C1 segment of cervical spinal cord (tissue), 14 donors: ENCODE measurements at regions not wholly inside any gene's neighbourhood (a gene's known extent, or its start where the extent isn't known, plus 50 kb on each side); places are given as distances from the start of the nearest gene placed in this dataset.
"Not testable (repeated sequence)": the region's sequence is repeated elsewhere in the genome, so short reads cannot be mapped to it uniquely, and the experiment has no call there.

Experiments
- DNase-seq, 14 donors: peaks; one replicate each; lab custom pipeline; 2025; lab: John Stamatoyannopoulos, UW

- DNase-seq, result no peak
Observed at GRCh38 chr2:120624738-120625446, 110.8 kb upstream of the GLI2 start.

DNA sequence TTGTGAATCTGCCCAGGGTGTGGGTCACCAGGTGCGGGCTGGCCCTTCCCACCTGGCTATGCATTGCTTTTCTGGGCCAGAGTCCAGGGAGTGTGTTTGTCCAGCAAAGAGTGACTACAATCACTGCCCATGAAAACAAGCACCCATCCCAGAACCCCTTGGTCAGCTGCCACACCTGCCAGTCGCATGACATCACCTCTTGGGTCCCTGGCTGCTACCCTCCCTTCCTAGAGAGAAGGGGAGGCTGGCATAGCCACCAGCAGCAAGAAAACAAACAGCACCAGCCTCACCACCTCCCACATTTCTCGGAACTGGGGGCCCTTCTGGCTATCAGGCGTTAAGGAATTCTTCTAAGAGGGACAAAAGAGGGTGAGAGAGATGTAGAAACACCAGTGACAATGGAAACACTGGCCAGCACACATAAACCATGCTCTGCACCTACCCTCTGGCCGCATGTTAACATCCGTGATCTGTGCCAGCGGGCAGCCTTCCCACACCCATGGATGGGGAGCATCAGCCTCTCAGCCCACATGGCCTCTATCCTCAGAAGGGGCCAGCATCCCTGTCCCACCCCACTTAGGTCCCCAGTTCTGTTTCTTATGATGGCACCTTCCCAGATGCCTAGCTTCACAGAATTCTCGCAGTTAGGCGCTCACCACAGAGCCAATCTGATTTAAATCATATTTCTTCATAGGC, 109.7 kb upstream of the GLI2 start:
- DNase-seq, result no peak

- DNase-seq, result no peak
Observed at GRCh38 chr2:120626566-120626965, 109.1 kb upstream of the GLI2 start.

- no peak for DNase-seq
Observed at GRCh38 chr2:120628248-120628647, 107.4 kb upstream of the GLI2 start.

- no peak for DNase-seq
Observed at GRCh38 chr2:120629241-120629895, 106.3 kb upstream of the GLI2 start.

DNA sequence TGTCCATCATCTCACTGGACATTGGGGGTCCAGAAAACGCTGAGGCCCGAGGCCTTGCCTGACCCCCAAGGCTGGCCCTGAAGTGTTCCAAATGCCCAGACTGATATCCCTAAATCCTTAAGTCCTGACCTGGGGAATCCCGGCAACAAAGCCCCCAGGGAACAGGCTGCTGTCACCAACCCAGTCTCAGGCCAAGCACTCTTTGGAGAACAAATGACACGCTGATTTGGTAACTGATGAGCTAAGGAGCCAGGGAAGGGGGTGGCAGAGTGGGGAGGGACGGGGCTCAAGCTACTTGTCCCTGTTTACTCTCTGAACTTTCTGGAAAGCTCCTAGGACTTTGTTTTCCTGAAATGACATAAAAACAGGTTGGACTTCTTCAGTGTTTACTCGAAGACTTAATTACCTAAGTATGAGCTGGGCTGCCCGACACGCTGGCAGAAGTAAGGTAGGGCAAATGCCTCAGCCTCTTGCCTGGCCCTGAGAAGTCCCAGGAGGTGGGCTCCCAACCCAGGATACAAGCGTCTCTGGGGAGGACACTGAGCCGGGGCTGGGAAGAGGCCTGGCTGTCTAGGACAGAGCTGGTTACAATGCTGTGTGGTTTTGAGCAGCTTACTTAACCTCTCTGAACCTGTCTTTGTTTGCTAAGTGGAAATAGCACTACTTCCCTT, 105.5 kb upstream of the GLI2 start:
- no peak for DNase-seq

DNA sequence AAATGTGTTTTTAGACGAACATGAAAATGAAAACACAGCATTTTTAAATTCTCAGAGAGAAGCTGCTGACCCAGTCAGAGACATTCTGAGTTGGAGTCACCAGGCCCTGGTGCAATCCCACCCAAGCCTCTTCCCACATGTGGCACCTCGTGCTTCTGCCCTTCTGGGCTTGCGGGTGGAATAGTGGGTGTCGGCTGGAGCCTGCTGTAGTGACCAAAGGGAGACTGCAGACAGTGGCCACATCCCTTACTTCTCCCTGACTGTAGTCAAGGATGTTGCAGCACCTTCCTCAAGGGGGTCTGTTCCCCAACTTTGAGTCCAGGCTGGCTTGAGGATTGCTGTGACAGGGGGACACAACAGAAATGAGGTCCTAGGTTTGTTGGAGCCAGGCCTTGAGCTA, 104.4 kb upstream of the GLI2 start:
- DNase-seq, result no peak

DNA sequence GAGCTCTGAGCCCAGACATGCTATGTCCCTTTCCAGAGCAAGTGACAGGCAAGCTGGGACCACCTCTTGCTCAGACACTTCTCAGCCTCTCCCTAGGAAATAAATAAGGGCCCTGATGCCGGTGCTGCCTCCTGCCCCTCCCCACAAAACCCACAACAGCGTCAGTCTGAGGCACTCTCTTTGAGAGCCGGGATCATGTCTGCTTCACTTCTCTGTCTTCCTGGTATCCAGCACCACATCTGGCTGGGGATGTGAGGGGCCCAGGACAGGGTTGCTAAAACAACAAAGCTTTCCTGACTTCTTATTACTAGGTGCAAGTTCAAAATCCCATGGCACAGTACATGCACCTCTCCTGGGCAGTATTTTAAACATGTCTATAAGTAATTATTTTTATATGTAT, 103.9 kb upstream of the GLI2 start:
- no peak for DNase-seq

- no peak for DNase-seq
Observed at GRCh38 chr2:120632796-120633646, 102.6 kb upstream of the GLI2 start.

- no peak for DNase-seq
Observed at GRCh38 chr2:120634533-120634932, 101.1 kb upstream of the GLI2 start.

DNA sequence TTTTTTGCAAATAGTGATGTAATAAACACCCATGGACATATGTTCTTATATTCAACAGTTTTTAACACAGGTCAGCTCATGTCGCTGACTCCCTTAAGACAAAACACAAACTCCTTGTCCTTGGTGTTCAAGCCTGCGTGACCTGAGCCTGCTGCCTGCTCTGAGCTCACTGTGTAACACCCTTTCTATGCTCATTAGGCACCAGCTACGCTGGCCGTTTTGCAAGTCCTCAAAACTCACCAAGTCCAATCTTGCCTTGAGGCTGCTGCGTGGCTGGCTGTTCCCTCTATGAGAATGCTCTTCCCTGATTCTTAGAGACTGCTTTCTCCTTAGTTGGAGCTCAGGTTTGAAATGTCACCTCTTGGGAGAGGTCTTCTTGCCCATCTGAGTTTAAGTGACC, 100.5 kb upstream of the GLI2 start:
- no peak for DNase-seq

DNA sequence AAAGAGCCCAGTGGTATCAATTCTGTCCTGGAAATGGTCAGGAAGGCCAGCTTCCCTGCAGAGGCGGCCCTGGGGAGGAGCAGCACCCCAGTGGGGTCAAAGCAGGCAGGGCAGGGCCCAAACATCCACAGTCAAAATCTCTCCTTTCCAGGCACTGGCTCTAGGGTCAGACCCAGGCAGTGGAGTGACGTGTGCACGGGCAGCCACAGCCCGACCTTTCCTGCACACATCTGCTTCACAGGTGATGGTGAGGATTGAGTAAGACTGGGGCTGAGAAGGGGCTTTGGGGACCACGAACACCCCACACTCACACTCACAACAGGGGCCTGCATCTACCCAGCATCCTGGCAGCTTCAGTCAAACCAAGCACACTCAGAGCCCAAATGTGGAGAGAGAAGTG, 97.8 kb upstream of the GLI2 start:
- DNase-seq, result no peak

- no peak for DNase-seq
Observed at GRCh38 chr2:120638450-120638849, 97.2 kb upstream of the GLI2 start.

- DNase-seq, result no peak
Observed at GRCh38 chr2:120641366-120641771, 94.3 kb upstream of the GLI2 start.

- DNase-seq, result no peak
Observed at GRCh38 chr2:120642646-120643045, 93.0 kb upstream of the GLI2 start.

GRCh38 chr2:120646994-120647393, 88.7 kb upstream of the GLI2 start:
- no peak for DNase-seq

GRCh38 chr2:120647487-120647886, 88.2 kb upstream of the GLI2 start:
- DNase-seq, result no peak

DNA sequence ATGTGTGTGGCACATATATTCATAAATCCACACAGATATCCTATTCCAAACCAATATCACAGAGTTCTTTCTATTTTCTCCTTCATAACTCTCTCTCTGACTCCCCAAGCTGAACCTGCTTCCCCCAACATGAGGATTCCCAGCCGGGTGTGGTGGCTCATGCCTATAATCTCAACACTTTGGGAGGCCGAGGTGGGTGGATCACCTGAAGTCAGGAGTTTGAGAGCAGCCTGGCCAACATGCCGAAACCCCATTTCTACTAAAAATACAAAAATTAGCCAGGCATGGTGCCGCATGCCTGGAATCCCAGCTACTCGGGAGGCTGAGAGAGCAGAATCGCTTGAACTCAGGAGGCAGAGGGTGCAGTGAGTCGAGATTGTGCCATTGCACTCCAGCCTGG, 86.3 kb upstream of the GLI2 start:
- DNase-seq, result not testable (repeated sequence)

DNA sequence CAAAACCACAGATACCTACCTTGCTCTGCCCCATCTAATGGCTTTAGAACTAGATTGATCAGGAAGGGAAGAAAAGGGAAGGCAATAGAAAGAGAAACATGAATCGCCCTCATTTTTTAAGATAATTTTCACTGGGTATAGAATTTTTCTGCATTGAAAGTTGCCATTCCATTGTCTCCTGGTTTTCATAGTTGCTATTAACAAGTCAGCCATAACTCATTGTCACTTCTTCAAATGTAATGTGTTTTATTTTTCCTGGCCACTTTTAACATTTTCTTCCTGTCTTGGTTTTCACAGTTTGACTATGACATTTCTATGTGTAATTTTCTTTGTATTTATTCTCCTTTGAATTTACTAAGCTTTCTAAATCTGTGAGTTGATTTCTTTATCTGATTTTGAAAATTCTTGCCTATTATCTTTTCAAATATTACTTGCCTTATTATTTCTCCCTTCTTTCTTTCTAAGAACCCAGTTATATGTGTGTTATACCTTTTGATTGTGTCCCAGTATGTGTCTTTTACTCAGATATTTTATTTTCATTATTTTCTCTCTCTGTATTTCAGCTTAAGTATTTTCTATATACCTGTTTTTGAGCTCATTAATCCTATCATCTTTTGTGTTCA, 85.5 kb upstream of the GLI2 start:
- no peak for DNase-seq

- no peak for DNase-seq
Observed at GRCh38 chr2:120651818-120652217, 83.8 kb upstream of the GLI2 start.

DNA sequence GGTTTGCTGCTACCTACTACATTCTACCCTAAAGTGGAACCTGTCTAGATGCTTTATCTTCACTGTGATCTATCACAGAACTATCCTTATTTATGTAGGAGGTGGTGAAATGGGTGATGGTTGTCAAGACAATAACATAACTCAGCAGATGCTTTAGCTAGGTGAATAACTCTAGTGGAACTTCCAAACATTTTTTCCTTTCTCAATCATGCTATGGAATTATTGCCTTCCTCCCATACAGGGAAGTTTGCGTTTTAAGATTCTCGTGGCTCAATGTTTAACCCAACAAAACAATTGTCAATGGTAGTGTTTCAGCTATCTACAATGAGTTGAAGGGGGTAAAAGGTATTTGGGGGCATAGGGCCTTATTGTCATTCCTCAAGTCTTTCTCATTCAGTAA, 82.6 kb upstream of the GLI2 start:
- no peak for DNase-seq
